MCF 10A (cell line): ENCODE measurements at regions not wholly inside any gene's neighbourhood (a gene's known extent, or its start where the extent isn't known, plus 50 kb on each side); places are given as distances from the start of the nearest gene placed in this dataset.

ENCODE experiments used
- BruUV-seq: library from RNA; stranded (reverse); fragments of 400-500 nt; replicated peaks from 2 replicates; lab custom pipeline; 2021; lab: Mats Ljungman, UMichigan
- CTCF ChIA-PET: fragments of 300-600 bp; sonication (Branson Sonifier 250); formaldehyde crosslinking; extraction: SDS; loops from one replicate; lab custom pipeline; 2021; ENCODE audit warnings: antibody characterized with exemption, inconsistent platforms; lab: Yijun Ruan, JAX
- POLR2A ChIA-PET: fragments of 300-600, 350-650 bp; sonication (Branson Sonifier 250); formaldehyde crosslinking; extraction: SDS; loops from one replicate; lab custom pipeline; 2020; ENCODE audit warnings: antibody characterized with exemption, inconsistent platforms; lab: Yijun Ruan, JAX
- DNase-seq: peaks from one replicate; pipeline ENCODE4 v3.0.0-alpha.2; 2018; ENCODE audit not compliant: unreplicated experiment
- H3K27ac Mint-ChIP-seq: one replicate; pipeline ENCODE4 v1.8.0; 2022; ENCODE audit warnings: mild to moderate bottlenecking, low read depth, mixed read lengths; ENCODE audit not compliant: unreplicated experiment
- H3K27me3 Mint-ChIP-seq: one replicate; pipeline ENCODE4 v1.8.0; 2022; ENCODE audit warnings: mixed read lengths; ENCODE audit not compliant: insufficient read depth, unreplicated experiment
- H3K36me3 Mint-ChIP-seq: one replicate; pipeline ENCODE4 v1.8.0; 2022; ENCODE audit warnings: mild to moderate bottlenecking, moderate library complexity, mixed read lengths; ENCODE audit not compliant: insufficient read depth, unreplicated experiment
- H3K4me1 Mint-ChIP-seq: one replicate; pipeline ENCODE4 v1.8.0; 2022; ENCODE audit warnings: mixed read lengths; ENCODE audit not compliant: insufficient read depth, unreplicated experiment
- H3K4me3 Mint-ChIP-seq: one replicate; pipeline ENCODE4 v1.8.0; 2022; ENCODE audit warnings: mild to moderate bottlenecking, moderate library complexity, mixed read lengths; ENCODE audit not compliant: unreplicated experiment
- H3K9me3 Mint-ChIP-seq: one replicate; pipeline ENCODE4 v1.8.0; 2022; ENCODE audit warnings: mixed read lengths; ENCODE audit not compliant: unreplicated experiment
- intact Hi-C: fragments of 100-400 bp; cut with micrococcal nuclease; formaldehyde crosslinking; loops from 2 replicates; pipeline ENCODE4 v1.14.1; 2022
- TF ChIP-seq, protein P1 (sequence below): fragments of 200-600 bp; IDR thresholded peaks from one replicate; pipeline ENCODE4 v1.8.0; 2022; ENCODE audit warnings: antibody characterized with exemption, mild to moderate bottlenecking; ENCODE audit not compliant: unreplicated experiment

DNA sequence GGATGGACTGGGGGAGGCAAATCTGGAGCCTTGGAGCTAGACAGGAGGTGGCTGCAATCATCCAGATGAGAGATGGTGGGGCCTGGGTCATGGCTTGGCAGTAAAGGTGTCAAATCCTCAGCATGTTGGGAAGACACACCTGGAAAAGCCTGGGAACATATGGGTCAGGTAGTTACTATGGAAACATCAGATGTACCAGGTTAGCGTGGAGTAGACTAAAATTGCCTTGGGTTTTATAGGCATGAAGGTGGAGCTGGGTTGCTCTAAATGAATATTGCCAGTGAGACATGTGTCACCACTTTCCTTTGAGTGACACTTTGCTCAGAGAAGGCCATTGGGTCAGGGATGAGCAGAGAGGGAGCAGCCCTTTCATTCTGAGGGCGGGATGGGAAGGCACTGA, 473.7 kb downstream of the TBC1D22A start:
- peaks cover 29% of the 10 kb centered on the region for H3K27me3 Mint-ChIP-seq
- ChIA-PET POLR2A (no interaction called here), CTCF (no interaction called here)
- peaks cover 6% of the 10 kb centered on the region for H3K9me3 Mint-ChIP-seq
- no peak for DNase-seq
- TF ChIP-seq, protein P1, sequence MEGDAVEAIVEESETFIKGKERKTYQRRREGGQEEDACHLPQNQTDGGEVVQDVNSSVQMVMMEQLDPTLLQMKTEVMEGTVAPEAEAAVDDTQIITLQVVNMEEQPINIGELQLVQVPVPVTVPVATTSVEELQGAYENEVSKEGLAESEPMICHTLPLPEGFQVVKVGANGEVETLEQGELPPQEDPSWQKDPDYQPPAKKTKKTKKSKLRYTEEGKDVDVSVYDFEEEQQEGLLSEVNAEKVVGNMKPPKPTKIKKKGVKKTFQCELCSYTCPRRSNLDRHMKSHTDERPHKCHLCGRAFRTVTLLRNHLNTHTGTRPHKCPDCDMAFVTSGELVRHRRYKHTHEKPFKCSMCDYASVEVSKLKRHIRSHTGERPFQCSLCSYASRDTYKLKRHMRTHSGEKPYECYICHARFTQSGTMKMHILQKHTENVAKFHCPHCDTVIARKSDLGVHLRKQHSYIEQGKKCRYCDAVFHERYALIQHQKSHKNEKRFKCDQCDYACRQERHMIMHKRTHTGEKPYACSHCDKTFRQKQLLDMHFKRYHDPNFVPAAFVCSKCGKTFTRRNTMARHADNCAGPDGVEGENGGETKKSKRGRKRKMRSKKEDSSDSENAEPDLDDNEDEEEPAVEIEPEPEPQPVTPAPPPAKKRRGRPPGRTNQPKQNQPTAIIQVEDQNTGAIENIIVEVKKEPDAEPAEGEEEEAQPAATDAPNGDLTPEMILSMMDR: no peak
- H3K36me3 Mint-ChIP-seq: no peaks in the 10 kb centered on the region
- no peak overlapping the region for H3K4me3 Mint-ChIP-seq
- no TSS peak for BruUV-seq
- H3K4me1 Mint-ChIP-seq: no peaks in the 10 kb centered on the region
- intact Hi-C loops: no loop called here
- H3K27ac Mint-ChIP-seq: no peak overlapping the region

DNA sequence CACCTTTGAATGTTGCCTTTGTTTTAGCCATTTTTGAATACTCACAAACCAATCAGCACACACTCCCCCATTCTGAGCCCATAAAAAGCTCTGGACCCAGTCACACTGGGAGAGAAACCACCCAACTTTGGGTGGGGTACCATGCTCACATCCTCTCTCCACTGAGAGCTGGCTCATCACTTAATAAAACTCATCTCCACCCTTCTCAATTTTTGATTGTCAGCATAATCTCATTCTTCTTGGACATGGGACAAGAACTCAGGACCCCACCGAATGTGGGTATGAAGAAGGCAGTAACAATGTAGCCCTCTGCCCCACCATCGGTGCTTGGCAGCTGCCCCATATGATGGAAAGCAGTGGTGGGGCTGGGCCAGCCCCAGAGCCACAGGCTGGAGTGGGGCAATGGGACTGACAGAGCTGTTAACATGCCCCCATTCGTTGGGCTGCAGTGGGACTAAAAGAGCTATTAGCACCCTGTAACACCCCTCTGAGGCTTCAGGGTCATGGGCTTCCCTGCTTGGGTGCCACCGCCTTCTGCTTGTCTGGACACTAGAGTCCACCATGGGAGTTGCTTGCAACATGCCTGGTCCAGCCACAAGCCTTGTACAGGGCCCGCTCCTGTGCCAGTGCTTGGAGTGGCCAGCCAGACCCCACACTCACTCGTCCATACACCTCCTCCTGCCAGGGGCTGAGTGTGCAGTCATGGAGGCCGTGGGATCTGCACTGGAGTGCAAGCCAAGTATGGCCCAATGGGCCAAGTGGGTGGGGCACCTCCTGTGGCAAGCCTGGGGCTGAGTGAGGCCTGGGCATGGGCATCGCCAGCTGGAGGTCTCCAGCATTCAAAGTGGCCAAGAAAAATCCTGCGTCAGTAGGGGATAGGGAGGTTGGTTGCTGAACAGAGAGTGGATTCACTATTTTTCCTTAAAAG, 471.1 kb downstream of the TBC1D22A start:
- TF ChIP-seq, protein P1: no peak
- peaks cover 6% of the 10 kb centered on the region for H3K9me3 Mint-ChIP-seq
- CTCF ChIA-PET: interaction anchor here (0.6 kb wide), 1 partner anchor 547 kb away, joined by 3 read pairs; no protein-coding TSS in a partner anchor
- intact Hi-C loops: no loop called here
- peaks cover 34% of the 10 kb centered on the region for H3K27me3 Mint-ChIP-seq
- BruUV-seq: no TSS peak
- POLR2A ChIA-PET: interaction anchor here (0.6 kb wide), 1 partner anchor 77 kb away, joined by 3 read pairs; no protein-coding TSS in a partner anchor
- no peak overlapping the region for H3K27ac Mint-ChIP-seq
- H3K4me3 Mint-ChIP-seq: no peak overlapping the region
- DNase-seq: no peak
- no peaks in the 10 kb centered on the region for H3K4me1 Mint-ChIP-seq
- H3K36me3 Mint-ChIP-seq: no peaks in the 10 kb centered on the region

DNA sequence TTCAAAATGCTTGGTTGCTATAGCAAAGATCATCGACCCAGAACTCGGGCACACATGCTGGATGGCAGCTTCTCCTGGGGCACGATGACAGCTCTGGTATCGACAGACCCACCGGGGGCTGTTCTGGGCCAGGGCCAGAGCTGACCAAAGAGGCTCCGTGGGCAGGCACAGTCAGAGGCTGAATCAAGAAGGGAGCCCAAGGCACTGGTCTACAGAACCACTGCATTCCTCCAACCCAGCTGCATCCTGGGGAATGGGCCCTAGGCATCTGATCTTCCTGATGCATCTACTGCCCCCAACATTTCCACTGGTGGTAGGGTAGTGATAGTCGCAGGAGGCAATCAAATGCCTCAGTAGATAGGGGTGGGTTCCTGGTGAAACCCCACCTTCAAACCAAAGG, 470.3 kb downstream of the TBC1D22A start:
- no peak for DNase-seq
- TF ChIP-seq, protein P1: no peak
- ChIA-PET CTCF (no interaction called here), POLR2A (interaction anchor here (0.6 kb wide), 1 partner anchor 77 kb away, joined by 3 read pairs; no protein-coding TSS in a partner anchor)
- Mint-ChIP-seq H3K27me3 (peaks cover 30% of the 10 kb centered on the region), H3K36me3 (no peaks in the 10 kb centered on the region), H3K27ac (no peak overlapping the region), H3K9me3 (peaks cover 6% of the 10 kb centered on the region), H3K4me3 (no peak overlapping the region), H3K4me1 (no peaks in the 10 kb centered on the region)
- no TSS peak for BruUV-seq
- intact Hi-C loops: no loop called here

DNA sequence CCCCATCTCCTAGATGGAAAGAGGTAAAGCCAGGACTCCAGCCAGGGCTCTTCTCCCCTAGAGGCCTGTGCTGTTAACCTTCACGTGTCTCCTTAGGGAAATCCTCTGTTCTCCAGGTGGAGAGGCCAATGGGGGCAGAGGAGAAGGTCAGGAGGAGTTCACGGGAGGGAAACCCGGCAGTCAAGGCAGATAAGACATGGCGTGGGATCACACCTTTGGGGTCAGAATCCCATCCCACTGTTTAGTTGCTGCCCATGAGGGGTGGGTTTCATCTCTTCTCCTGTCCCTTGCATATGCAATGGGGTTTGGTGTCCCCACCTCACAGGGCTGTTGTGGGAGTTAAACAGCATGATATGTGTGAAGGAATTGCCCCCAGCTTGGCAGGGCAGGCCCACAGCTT, 469.7 kb downstream of the TBC1D22A start:
- H3K27me3 Mint-ChIP-seq: peaks cover 25% of the 10 kb centered on the region
- TF ChIP-seq, protein P1: no peak
- no peak for DNase-seq
- ChIA-PET POLR2A (interaction anchor here (0.6 kb wide), 1 partner anchor 90 kb away, joined by 3 read pairs; no protein-coding TSS in a partner anchor), CTCF (no interaction called here)
- no peak overlapping the region for H3K27ac Mint-ChIP-seq
- no TSS peak for BruUV-seq
- H3K36me3 Mint-ChIP-seq: no peaks in the 10 kb centered on the region
- H3K9me3 Mint-ChIP-seq: peaks cover 6% of the 10 kb centered on the region
- no peak overlapping the region for H3K4me3 Mint-ChIP-seq
- intact Hi-C loops: no loop called here
- no peaks in the 10 kb centered on the region for H3K4me1 Mint-ChIP-seq
